ENCODE measurements at regions not wholly inside any gene's neighbourhood (a gene's known extent, or its start where the extent isn't known, plus 50 kb on each side); places are given as distances from the start of the nearest gene placed in this dataset.
"Not testable (repeated sequence)": the region's sequence is repeated elsewhere in the genome, so short reads cannot be mapped to it uniquely, and the experiment has no call there.

GRCh38 chrX:43386875-43387274 is 269.2 kb upstream of the MAOA start:
- no peak for DNase-seq

- no peak for DNase-seq
Observed at GRCh38 chrX:43405191-43405590, 250.9 kb upstream of the MAOA start.

GRCh38 chrX:43423876-43424275 is 232.2 kb upstream of the MAOA start:
- no peak for DNase-seq

- DNase-seq: no peak
Observed at GRCh38 chrX:43436517-43436916, 219.6 kb upstream of the MAOA start.

- no peak for DNase-seq
Observed at GRCh38 chrX:43446752-43447151, 209.3 kb upstream of the MAOA start.

GRCh38 chrX:43448688-43449087 is 207.4 kb upstream of the MAOA start:
- no peak for DNase-seq

- no peak for DNase-seq
Observed at GRCh38 chrX:43450355-43450754, 205.7 kb upstream of the MAOA start.

GRCh38 chrX:43451976-43452686 is 204.0 kb upstream of the MAOA start:
- not testable (repeated sequence) for DNase-seq

- DNase-seq: no peak
Observed at GRCh38 chrX:43456063-43456462, 200.0 kb upstream of the MAOA start.

GRCh38 chrX:43456906-43457305 is 199.2 kb upstream of the MAOA start:
- no peak for DNase-seq

GRCh38 chrX:43467608-43468234 is 188.4 kb upstream of the MAOA start:
- no peak for DNase-seq

GRCh38 chrX:43469391-43470054 is 186.6 kb upstream of the MAOA start:
- DNase-seq: no peak

GRCh38 chrX:43474321-43474720 is 181.8 kb upstream of the MAOA start:
- no peak for DNase-seq

GRCh38 chrX:43479070-43479469 is 177.0 kb upstream of the MAOA start:
- no peak for DNase-seq

- no peak for DNase-seq
Observed at GRCh38 chrX:43479850-43480249, 176.2 kb upstream of the MAOA start.

GRCh38 chrX:43481576-43481975 is 174.5 kb upstream of the MAOA start:
- DNase-seq: no peak

GRCh38 chrX:43493756-43494155 is 162.3 kb upstream of the MAOA start:
- no peak for DNase-seq

GRCh38 chrX:43500246-43500645 is 155.9 kb upstream of the MAOA start:
- DNase-seq: no peak

- no peak for DNase-seq
Observed at GRCh38 chrX:43500996-43501694, 155.0 kb upstream of the MAOA start.

GRCh38 chrX:43504394-43504793 is 151.7 kb upstream of the MAOA start:
- DNase-seq: no peak

GRCh38 chrX:43505769-43506168 is 150.3 kb upstream of the MAOA start:
- no peak for DNase-seq

- no peak for DNase-seq
Observed at GRCh38 chrX:43508694-43509093, 147.4 kb upstream of the MAOA start.

- no peak for DNase-seq
Observed at GRCh38 chrX:43510209-43510608, 145.9 kb upstream of the MAOA start.
